BE2C (cell line): ENCODE measurements at regions not wholly inside any gene's neighbourhood (a gene's known extent, or its start where the extent isn't known, plus 50 kb on each side); places are given as distances from the start of the nearest gene placed in this dataset.

Experiments
- DNase-seq: peaks from one replicate; pipeline ENCODE4 v3.0.0-alpha.2; 2020
- H3K27me3 ChIP-seq: fragments of 250-450 bp; sonication (Bioruptor Pico); 2 replicates; pipeline ENCODE4 v1.5.1; 2020; ENCODE audit warnings: mild to moderate bottlenecking
- H3K36me3 ChIP-seq: fragments of 250-450 bp; sonication (Bioruptor Pico); 2 replicates; pipeline ENCODE4 v1.5.1; 2020; ENCODE audit warnings: mild to moderate bottlenecking
- H3K4me1 ChIP-seq: fragments of 250-450 bp; sonication (Bioruptor Pico); 2 replicates; pipeline ENCODE4 v1.5.1; 2020
- H3K4me3 ChIP-seq: 2 replicates; pipeline ENCODE4 v1.5.1; 2011; ENCODE audit warnings: low read depth, low read length
- H3K9me3 ChIP-seq: fragments of 250-450 bp; sonication (Bioruptor Pico); 2 replicates; pipeline ENCODE4 v1.5.1; 2020
- TF ChIP-seq, protein P1 (sequence below): IDR thresholded peaks from 2 replicates; pipeline ENCODE4 v1.5.1; 2012; ENCODE audit warnings: mild to moderate bottlenecking, low read depth, low read length

- H3K27me3 ChIP-seq, result no peaks in the 10 kb centered on the region
- no peak overlapping the region for H3K4me3 ChIP-seq
- H3K36me3 ChIP-seq, result no peaks in the 10 kb centered on the region
- TF ChIP-seq, protein P1, sequence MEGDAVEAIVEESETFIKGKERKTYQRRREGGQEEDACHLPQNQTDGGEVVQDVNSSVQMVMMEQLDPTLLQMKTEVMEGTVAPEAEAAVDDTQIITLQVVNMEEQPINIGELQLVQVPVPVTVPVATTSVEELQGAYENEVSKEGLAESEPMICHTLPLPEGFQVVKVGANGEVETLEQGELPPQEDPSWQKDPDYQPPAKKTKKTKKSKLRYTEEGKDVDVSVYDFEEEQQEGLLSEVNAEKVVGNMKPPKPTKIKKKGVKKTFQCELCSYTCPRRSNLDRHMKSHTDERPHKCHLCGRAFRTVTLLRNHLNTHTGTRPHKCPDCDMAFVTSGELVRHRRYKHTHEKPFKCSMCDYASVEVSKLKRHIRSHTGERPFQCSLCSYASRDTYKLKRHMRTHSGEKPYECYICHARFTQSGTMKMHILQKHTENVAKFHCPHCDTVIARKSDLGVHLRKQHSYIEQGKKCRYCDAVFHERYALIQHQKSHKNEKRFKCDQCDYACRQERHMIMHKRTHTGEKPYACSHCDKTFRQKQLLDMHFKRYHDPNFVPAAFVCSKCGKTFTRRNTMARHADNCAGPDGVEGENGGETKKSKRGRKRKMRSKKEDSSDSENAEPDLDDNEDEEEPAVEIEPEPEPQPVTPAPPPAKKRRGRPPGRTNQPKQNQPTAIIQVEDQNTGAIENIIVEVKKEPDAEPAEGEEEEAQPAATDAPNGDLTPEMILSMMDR, result no peak
- H3K4me1 ChIP-seq, result no peaks in the 10 kb centered on the region
- no peak for DNase-seq
- H3K9me3 ChIP-seq, result no peaks in the 10 kb centered on the region
Measured at GRCh38 chr5:89028595-89029285, 145.8 kb upstream of the MEF2C start.

DNA sequence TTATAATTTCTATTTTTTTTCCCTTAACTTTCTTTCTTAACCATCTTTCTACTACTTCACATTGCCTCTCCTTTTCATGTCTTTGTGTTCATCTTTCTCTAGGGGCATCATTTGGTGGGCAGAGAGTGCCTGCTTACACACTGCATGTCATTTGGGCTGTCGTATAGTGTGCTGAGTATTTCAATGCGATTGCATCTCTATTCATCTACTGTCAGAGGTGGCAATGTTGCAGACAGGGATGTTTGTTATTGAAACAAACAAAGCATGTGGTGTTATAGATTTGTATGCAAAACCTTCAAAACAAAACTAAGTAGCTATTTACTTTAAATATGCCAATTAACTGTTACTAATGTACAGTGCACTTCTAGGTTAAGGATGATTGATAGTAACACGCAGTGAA, 141.1 kb upstream of the MEF2C start:
- TF ChIP-seq, protein P1, result no peak

DNA sequence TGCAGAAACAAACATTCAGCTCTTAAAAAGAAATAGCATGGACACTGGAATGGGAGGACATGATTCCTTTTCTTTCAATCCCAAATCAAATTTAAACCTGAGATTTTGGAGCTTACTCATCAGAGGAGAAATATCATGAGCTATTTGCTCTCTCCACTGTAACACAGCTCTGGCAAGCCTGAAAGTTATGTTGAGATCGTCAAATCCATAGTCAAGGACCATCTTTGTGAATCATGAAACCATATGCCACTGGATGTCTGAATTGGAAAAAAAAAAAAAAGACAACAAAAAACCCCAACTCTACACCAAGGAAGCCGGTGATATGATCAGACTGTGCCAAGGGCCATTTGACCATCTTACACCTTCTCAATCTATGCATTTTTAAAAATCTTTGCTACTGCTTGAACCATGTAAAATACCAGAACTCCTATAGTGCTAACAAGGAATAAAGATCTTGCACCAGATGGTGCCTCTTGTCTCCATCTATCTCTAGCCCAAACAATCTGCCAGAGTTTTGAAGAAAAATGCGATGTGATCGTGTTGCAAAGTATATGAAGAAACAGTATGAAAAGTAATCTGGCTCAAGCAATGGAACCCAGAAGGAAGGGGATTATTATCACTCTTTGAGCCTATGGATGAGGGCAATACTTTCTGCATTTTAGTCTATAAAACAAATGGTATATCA, 138.1 kb upstream of the MEF2C start:
- DNase-seq, result no peak
- TF ChIP-seq, protein P1, result no peak
- H3K4me1 ChIP-seq, result no peaks in the 10 kb centered on the region
- no peaks in the 10 kb centered on the region for H3K27me3 ChIP-seq
- H3K36me3 ChIP-seq, result no peaks in the 10 kb centered on the region
- H3K9me3 ChIP-seq, result no peaks in the 10 kb centered on the region
- no peak overlapping the region for H3K4me3 ChIP-seq

More for the DNA sequence above, 141.1 kb upstream of the MEF2C start:
- Histone ChIP-seq H3K9me3 (no peaks in the 10 kb centered on the region), H3K27me3 (no peaks in the 10 kb centered on the region), H3K36me3 (no peaks in the 10 kb centered on the region), H3K4me3 (no peak overlapping the region), H3K4me1 (no peaks in the 10 kb centered on the region)
- DNase-seq, result no peak

- Histone ChIP-seq H3K27me3 (no peaks in the 10 kb centered on the region), H3K36me3 (no peaks in the 10 kb centered on the region), H3K4me1 (no peaks in the 10 kb centered on the region), H3K9me3 (no peaks in the 10 kb centered on the region), H3K4me3 (no peak overlapping the region)
- TF ChIP-seq, protein P1, result no peak
- DNase-seq, result no peak
Measured at GRCh38 chr5:89016741-89017303, 133.8 kb upstream of the MEF2C start.

DNA sequence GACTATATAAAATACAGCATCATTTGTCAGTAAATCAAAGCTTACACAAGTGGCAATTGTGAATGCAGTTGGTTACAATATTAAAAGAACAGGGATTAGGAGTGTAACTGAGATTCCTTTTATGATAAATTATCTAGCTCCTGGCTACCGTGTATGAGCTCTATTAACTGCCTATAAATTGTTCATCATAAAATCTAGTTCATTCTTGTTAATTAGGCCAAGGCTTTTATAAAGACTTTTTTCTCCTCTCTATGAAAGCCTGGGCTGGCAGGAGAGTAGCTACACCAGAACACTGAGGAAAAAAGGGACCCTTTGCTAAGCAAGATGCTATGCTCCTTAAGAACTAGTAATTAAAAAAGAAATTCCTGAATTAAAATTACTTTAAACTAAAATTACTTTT, 132.4 kb upstream of the MEF2C start:
- no peaks in the 10 kb centered on the region for H3K9me3 ChIP-seq
- H3K36me3 ChIP-seq, result no peaks in the 10 kb centered on the region
- TF ChIP-seq, protein P1, result no peak
- no peak overlapping the region for H3K4me3 ChIP-seq
- H3K4me1 ChIP-seq, result no peaks in the 10 kb centered on the region
- H3K27me3 ChIP-seq, result no peaks in the 10 kb centered on the region
- DNase-seq, result no peak
